UCSD-AML1 (cell line): ENCODE measurements at regions not wholly inside any gene's neighbourhood (a gene's known extent, or its start where the extent isn't known, plus 50 kb on each side); places are given as distances from the start of the nearest gene placed in this dataset.
"Not testable (repeated sequence)": the region's sequence is repeated elsewhere in the genome, so short reads cannot be mapped to it uniquely, and the experiment has no call there.

Experiments
- DNase-seq: peaks from one replicate; lab custom pipeline; 2025; ENCODE audit not compliant: unreplicated experiment; lab: John Stamatoyannopoulos, UW

GRCh38 chr18:4797002-4797685 lies 342.0 kb upstream of the DLGAP1 start:
- no peak for DNase-seq

- DNase-seq: no peak
Measured at GRCh38 chr18:4789506-4789905, 334.4 kb upstream of the DLGAP1 start.

DNA sequence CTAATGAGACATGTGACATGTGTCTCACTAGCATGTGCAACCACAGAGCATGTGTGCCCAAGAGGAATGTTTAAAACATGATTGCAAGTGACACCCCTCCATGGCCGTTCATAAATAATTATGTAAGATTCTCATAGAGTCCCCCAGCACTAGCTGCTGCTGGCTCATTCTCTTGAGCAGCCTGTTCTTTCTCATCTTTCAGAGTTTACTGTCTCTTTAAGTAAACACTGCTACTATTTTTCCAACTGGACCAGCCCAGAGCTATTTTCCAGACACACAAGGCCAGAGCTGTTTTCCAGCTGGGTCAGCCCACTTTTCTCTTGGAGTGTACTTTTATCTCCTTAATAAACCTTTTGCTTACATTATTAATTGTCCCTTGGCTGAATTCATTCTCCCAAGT lies 326.8 kb upstream of the DLGAP1 start:
- no peak for DNase-seq

- no peak for DNase-seq
Measured at GRCh38 chr18:4765401-4765800, 310.3 kb upstream of the DLGAP1 start.

DNA sequence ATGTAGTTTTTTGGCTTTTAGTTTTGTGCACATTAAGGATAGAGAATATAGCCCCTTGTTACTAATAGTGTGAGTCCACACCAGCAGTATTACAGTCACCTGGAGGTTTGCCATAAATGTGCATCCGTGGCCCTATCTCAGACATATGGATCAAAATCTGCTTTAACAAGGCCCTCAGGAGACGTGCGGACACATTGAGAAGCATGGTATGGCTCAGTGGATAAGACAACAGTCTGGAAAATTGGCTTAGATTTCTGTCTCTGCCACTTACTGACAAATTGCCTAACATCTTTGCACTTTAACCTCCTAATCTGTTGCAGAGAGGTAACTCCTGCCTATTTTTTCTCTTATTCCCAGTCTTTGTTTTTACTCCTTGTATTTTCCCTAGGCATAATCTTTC lies 307.2 kb upstream of the DLGAP1 start:
- DNase-seq: no peak

DNA sequence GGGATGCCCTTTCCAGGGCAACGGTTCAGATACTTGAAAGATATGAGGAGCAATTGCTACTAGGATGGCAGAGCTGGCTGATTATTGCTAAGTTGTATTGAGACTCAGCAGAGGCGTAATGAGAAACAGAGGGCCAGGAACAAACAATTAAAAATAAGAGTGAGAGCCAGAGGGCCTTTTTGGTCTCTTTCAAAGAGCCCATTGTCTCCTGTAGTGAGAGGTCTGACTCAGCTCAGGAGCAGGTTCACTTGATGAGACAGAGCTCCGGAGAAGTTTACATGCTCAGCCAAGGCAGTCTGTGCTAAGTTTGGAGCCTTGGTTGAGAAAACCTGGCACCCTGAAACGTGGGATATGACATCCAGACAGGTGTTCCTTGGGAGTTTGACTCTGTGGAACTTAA lies 303.9 kb upstream of the DLGAP1 start:
- no peak for DNase-seq

DNA sequence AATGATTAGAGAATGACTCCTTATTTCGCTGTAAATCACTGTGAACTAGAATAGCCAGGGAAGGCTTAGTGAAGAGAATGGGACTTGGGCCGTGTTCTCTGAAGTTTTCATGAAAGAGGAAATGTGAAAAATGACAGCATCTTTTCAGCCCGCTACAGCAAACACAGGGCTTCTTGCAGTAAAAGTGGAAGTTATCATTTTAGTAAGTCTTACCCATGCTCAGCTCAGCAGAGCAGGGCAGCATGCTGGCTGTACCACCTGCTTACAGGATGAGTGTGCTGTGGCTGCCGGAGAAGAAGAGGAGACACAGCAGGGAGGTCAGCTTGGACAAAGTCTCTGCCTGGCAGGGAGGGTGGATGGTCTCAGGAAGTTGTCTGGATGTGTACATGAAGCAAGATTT lies 300.7 kb upstream of the DLGAP1 start:
- no peak for DNase-seq

GRCh38 chr18:4753151-4753550 lies 298.0 kb upstream of the DLGAP1 start:
- DNase-seq: not testable (repeated sequence)

GRCh38 chr18:4751523-4751922 lies 296.4 kb upstream of the DLGAP1 start:
- no peak for DNase-seq

DNA sequence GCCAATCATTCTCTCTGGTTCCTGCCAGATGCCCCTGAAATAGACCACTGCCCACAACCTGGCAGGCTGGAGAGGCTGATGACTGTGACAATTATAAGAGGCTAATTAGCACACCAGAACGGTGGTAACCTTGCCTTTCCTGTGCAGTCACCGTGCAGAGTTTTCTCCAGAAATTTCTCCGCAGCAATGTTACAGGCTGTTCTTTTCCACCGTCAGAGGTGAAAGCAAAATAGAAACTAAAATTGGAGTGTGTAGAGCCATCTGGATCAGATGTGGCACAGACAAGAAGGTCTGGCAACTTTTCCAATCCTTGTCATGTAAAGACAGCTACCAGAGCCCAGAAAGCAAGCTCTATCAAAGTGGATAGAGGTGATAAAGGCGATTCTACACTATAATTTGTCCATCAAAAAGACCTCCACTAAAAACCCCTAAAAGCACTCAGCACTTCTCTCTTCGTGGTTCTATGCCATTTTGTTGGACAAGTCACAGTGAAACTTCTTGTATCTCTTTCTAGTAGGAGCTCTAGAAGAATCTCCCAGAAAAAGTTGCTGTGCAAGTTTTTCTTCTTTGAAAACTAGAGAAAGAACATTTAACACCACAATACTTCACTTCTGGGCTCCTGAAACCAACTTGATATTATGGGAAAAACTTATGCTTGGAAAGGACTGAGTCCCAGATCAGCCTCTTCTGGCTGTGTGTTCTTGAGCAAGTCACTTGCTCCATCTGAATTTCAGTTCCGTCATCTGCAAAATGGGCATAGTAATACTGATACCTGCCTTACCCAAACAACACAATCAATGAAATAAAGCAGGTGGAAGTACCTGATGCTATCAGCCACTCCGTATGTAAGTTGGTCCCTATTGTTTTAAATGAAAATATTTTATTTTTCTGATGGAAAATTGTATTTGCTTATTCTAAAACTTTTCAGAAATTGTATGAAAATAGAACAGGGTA lies 295.6 kb upstream of the DLGAP1 start:
- no peak for DNase-seq

- no peak for DNase-seq
Measured at GRCh38 chr18:4748975-4749374, 293.9 kb upstream of the DLGAP1 start.

DNA sequence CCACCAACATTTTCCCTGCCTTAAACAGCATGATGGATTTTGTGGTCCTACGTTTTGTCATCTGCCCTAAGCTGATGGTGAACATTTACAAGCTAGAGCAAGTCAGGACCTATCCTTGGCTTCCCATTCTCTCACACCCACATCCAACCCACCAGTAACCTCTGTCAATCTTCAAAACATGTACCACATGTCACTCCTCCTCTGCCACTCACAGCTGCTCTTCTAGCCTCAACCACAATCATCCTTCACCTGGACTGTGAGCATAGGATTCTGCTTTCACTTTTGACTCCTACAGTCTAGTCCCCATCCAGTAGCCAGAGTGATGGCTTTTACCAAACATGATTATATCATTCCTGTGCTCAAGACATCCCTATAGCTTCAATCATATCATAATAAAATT lies 279.8 kb upstream of the DLGAP1 start:
- DNase-seq: no peak

GRCh38 chr18:4734021-4734420 lies 278.9 kb upstream of the DLGAP1 start:
- no peak for DNase-seq

- DNase-seq: no peak
Measured at GRCh38 chr18:4721545-4721944, 266.4 kb upstream of the DLGAP1 start.

DNA sequence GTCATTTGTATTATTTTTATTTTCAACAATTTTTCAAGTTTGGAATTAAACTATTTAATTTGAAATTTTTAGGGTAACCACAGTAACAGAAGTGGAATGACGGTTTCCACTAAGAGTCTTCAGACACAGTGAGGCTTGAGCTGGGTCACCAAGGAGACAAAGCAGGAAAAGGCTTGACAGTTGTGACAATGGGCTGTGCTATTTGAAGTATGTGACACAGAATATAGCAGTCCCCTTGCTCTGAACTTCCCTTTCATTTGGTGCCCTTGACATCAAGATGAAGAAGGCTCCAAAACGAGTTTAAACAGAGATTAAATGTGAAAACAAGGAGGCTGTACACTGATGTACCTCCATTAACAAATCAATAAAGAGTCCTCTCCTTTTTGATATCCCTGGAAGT lies 265.4 kb upstream of the DLGAP1 start:
- no peak for DNase-seq

- DNase-seq: no peak
Measured at GRCh38 chr18:4705894-4706293, 250.8 kb upstream of the DLGAP1 start.

- no peak for DNase-seq
Measured at GRCh38 chr18:4704781-4705180, 249.7 kb upstream of the DLGAP1 start.

DNA sequence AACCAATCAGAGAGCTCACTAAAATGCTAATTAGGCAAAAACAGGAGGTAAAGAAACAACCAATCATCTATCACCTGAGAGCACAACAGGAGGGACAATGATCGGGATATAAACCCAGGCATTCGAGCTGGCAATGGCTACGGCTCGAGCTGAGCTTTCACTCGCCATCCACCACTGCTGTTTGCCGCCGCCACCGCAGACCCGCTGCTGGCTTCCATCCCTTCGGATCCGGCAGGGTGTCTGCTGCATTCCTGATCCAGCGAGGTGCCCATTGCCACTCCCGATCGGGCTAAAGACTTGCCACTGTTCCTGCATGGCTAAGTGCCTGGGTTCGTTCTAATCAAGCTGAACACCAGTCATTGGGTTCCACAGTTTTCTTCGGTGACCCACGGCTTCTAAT lies 236.7 kb upstream of the DLGAP1 start:
- DNase-seq: no peak

GRCh38 chr18:4678685-4679084 lies 223.6 kb upstream of the DLGAP1 start:
- DNase-seq: not testable (repeated sequence)

GRCh38 chr18:4677006-4677405 lies 221.9 kb upstream of the DLGAP1 start:
- DNase-seq: no peak

DNA sequence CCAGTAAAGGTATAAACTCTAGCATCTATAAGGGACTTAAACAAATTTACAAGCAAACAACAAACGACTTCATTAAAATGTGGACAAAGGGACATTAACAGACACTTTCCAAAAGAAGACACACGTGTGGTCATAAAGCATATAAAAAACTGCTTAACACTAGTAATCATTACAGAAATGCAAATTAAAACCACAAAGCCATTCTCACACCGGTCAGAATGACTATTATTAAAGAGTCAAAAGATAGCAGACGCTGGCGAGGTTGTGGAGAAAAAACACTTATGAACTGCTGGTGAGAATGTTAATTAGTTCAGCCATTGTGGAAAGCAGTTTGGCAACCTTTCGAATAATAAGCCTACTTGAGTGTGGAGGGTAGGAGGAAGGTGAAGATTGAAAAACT lies 217.1 kb upstream of the DLGAP1 start:
- DNase-seq: no peak

DNA sequence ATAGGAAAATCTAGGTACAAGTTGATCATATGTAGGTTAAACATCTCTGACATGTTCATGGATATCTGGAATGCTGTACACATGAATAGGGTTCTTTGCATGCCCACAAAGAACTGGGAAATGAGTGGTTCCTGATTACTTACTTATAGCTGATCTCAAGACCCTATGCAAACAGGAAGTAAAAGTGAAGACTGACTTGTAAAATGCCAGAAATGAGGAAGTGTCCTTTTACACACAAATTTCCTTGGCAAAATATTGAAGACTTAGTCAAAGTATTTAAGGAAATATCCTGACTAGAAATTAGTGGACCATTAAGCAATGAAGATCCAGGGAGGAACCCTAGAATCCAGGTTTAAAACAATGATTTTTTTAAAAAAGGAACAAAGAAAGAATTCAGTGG lies 203.7 kb upstream of the DLGAP1 start:
- DNase-seq: no peak
